K562 (cell line): ENCODE measurements at regions not wholly inside any gene's neighbourhood (a gene's known extent, or its start where the extent isn't known, plus 50 kb on each side); places are given as distances from the start of the nearest gene placed in this dataset.

Source experiments
- ATAC-seq: fragments of 200-7000 bp; cut with Tn5 transposase; 3 replicates; pipeline ENCODE4 v1.9.1; 2020; ENCODE audit warnings: moderate library complexity
- BruUV-seq: library from RNA; stranded (reverse); fragments of 400-500 nt; replicated peaks from 2 replicates; lab custom pipeline; 2021; lab: Mats Ljungman, UMichigan
- CTCF ChIA-PET: fragments of 300-600 bp; formaldehyde crosslinking; extraction: SDS; loops from one replicate; lab custom pipeline; 2021; ENCODE audit warnings: low intra/inter-chr PET ratio; lab: Yijun Ruan, JAX
- POLR2A ChIA-PET: fragments of 300-600, 350-650 bp; sonication (Branson Sonifier 250); formaldehyde crosslinking; extraction: SDS; loops from one replicate; lab custom pipeline; 2021; ENCODE audit warnings: antibody characterized with exemption, inconsistent platforms; lab: Yijun Ruan, JAX
- DNase-seq, 4 experiments: peaks; one replicate each; pipeline versions ENCODE4 v3.0.0 to v3.0.0-alpha.2; 2011 to 2018; ENCODE audit warnings: low spot score in 3 of 4, mixed read lengths in 3 of 4; ENCODE audit errors: extremely low read depth in 1 of 4
- FAIRE-seq: peaks from 2 replicates; lab custom pipeline; 2011; peaks lifted over from hg19 to GRCh38; lab: Jason Lieb, UNC
- H2AFZ ChIP-seq: 2 replicates; pipeline ENCODE4 v1.6.0; 2011; ENCODE audit warnings: low read depth, low read length, control low read depth, inconsistent platforms
- H3K27ac ChIP-seq: fragments of 200-600 bp; 3 replicates; pipeline ENCODE4 v1.8.0; 2011; ENCODE audit warnings: low read depth, mild to moderate bottlenecking, control low read depth, inconsistent platforms, low read length, moderate library complexity, mixed read lengths; ENCODE audit errors: extremely low read depth
- H3K27me3 ChIP-seq, 2 experiments: fragments of 300-600 bp in 1 of 2; 2 replicates in 1 of 2; 3 replicates in 1 of 2; pipeline versions ENCODE4 v1.6.0 to v1.8.0; 2011; ENCODE audit warnings: inconsistent platforms in 2 of 2, low read length in 2 of 2, mild to moderate bottlenecking in 1 of 2, mixed read lengths in 1 of 2, moderate library complexity in 1 of 2; ENCODE audit not compliant: control insufficient read depth in 2 of 2, insufficient read depth in 2 of 2
- H3K36me3 ChIP-seq: fragments of 300-600 bp; 3 replicates; pipeline ENCODE4 v1.8.0; 2011; ENCODE audit warnings: mild to moderate bottlenecking, low read length, inconsistent platforms; ENCODE audit not compliant: control insufficient read depth, insufficient read depth
- H3K4me1 ChIP-seq, 2 experiments: fragments of 200-600 bp in 1 of 2; replicated peaks in 1 of 2; 2 replicates in 1 of 2; 3 replicates in 1 of 2; pipeline versions ENCODE4 v1.5.1 to v1.8.0; 2011; ENCODE audit warnings: inconsistent platforms in 2 of 2, low read length in 2 of 2, mild to moderate bottlenecking in 1 of 2, mixed read lengths in 1 of 2, moderate library complexity in 1 of 2; ENCODE audit not compliant: control insufficient read depth in 2 of 2, insufficient read depth in 2 of 2
- H3K4me2 ChIP-seq: 2 replicates; pipeline ENCODE4 v1.6.1; 2011; ENCODE audit warnings: low read length, control low read depth, inconsistent platforms, mixed read lengths; ENCODE audit not compliant: insufficient read depth
- H3K4me3 ChIP-seq: fragments of 200-600 bp; sonication (generic), shearing (Covaris generic); 2 replicates; pipeline ENCODE4 v1.5.1; 2016; ENCODE audit warnings: control low read depth, inconsistent platforms
- H3K79me2 ChIP-seq: fragments of 200-600 bp; 3 replicates; pipeline ENCODE4 v1.8.0; 2011; ENCODE audit warnings: low read length, inconsistent platforms; ENCODE audit not compliant: control insufficient read depth, insufficient read depth
- H3K9ac ChIP-seq, 2 experiments: 2 replicates each; pipeline versions ENCODE4 v1.6.0 to v1.6.1; 2011; ENCODE audit warnings: low read depth in 2 of 2, low read length in 2 of 2, control low read depth in 1 of 2, inconsistent platforms in 1 of 2, mild to moderate bottlenecking in 1 of 2, mixed read lengths in 1 of 2; ENCODE audit not compliant: insufficient read depth in 1 of 2
- H3K9me1 ChIP-seq: one replicate; pipeline ENCODE4 v1.6.0; 2011; ENCODE audit warnings: inconsistent platforms, mild to moderate bottlenecking, low read length, moderate library complexity; ENCODE audit not compliant: control insufficient read depth, insufficient read depth
- H3K9me3 ChIP-seq: replicated peaks from 2 replicates; pipeline ENCODE4 v1.5.1; 2011; ENCODE audit warnings: low read depth, low read length, inconsistent platforms; ENCODE audit not compliant: control insufficient read depth, insufficient read depth
- H4K20me1 ChIP-seq: replicated peaks from 2 replicates; pipeline ENCODE4 v1.6.1; 2011; ENCODE audit warnings: low read length, inconsistent platforms, mixed read lengths; ENCODE audit not compliant: control insufficient read depth, insufficient read depth
- CEBPG ChIP-seq, 3 experiments: fragments of 200-800 bp in 1 of 3; sonication (Bioruptor generic) in 1 of 3; sonication (generic) in 1 of 3; formaldehyde crosslinking in 1 of 3; IDR thresholded peaks in 2 of 3; conservative IDR thresholded peaks in 1 of 3; 2 replicates each; pipeline versions ENCODE4 v1.6.1 to v1.8.0; 2016 to 2022; ENCODE audit warnings: missing compliant biosample characterization in 2 of 3, missing genetic modification characterization in 2 of 3, mild to moderate bottlenecking in 1 of 3, missing genetic modification reagents in 1 of 3
- MCM7 ChIP-seq, 2 experiments: fragments of 450-650 bp; IDR thresholded peaks; 2 replicates each; pipeline ENCODE4 v1.6.1; 2016 to 2018
- MGA ChIP-seq: fragments of 450-650 bp; IDR thresholded peaks from 2 replicates; pipeline ENCODE4 v1.6.1; 2016; ENCODE audit warnings: mild to moderate bottlenecking, moderate library complexity
- NR2C2 ChIP-seq, 2 experiments: fragments of 200-800 bp in 1 of 2; sonication (Bioruptor generic) in 1 of 2; sonication (generic) in 1 of 2; formaldehyde crosslinking in 1 of 2; IDR thresholded peaks; 2 replicates each; pipeline versions ENCODE4 v1.6.1 to v1.8.0; 2016 to 2022; ENCODE audit warnings: mild to moderate bottlenecking in 1 of 2, missing compliant biosample characterization in 1 of 2, missing genetic modification characterization in 1 of 2, missing genetic modification reagents in 1 of 2
- PBX2 ChIP-seq, 2 experiments: IDR thresholded peaks in 1 of 2; conservative IDR thresholded peaks in 1 of 2; 2 replicates each; pipeline ENCODE4 v1.6.1; 2016; ENCODE audit warnings: low read depth in 2 of 2, mild to moderate bottlenecking in 1 of 2, missing compliant biosample characterization in 1 of 2, missing genetic modification characterization in 1 of 2, moderate library complexity in 1 of 2
- PHB2 ChIP-seq: fragments of 450-650 bp; IDR thresholded peaks from 2 replicates; pipeline ENCODE4 v1.6.1; 2017; ENCODE audit warnings: low read depth
- WGBS: fragments of 100-300 bp; shearing (Covaris generic); methylation state at CpG from one replicate; pipeline ENCODE4 v1.1.6; 2016; ENCODE audit warnings: low coverage, mixed read lengths; ENCODE audit not compliant: insufficient coverage; ENCODE audit errors: missing lambda C conversion rate; 5-methylcytosine and 5-hydroxymethylcytosine counted together
- in situ Hi-C: fragments of 300-500 bp; cut with MboI; formaldehyde crosslinking; loops from 4 replicates; pipeline ENCODE4 v1.15.0; 2018; ENCODE audit warnings: inconsistent platforms, mixed read lengths
- intact Hi-C: fragments of 100-400 bp; cut with micrococcal nuclease; formaldehyde crosslinking; loops from 2 replicates; pipeline ENCODE4 v1.14.2; 2022

- TF ChIP-seq PBX2 (CRISPR knock-in tag; IDR thresholded peaks at IDR 0.05; ENCODE audit: low read depth) (no peak), PBX2 (tag; conservative IDR thresholded peaks at IDR 0.05; ENCODE audit: low read depth) (no peak), MCM7 (IDR thresholded peaks at IDR 0.05) (no peak), CEBPG (CRISPR knock-in tag; IDR thresholded peaks at IDR 0.05) (no peak), CEBPG (tag; conservative IDR thresholded peaks at IDR 0.05 in 1 of 2, IDR thresholded peaks at IDR 0.05 in 1 of 2) (no peak)
Measured at GRCh38 chr16:80142940-80143339, 397.9 kb upstream of the DYNLRB2 start (continued).

GRCh38 chr16:80142281-80142680 lies 398.5 kb upstream of the DYNLRB2 start:
- no peak overlapping the region for H3K4me2 ChIP-seq
- BruUV-seq: no TSS peak
- H3K4me3 ChIP-seq: no peak overlapping the region
- no peaks in the 10 kb centered on the region for H3K79me2 ChIP-seq
- H3K4me1 ChIP-seq: no peaks in the 10 kb centered on the region
- ChIA-PET POLR2A (no interaction called here), CTCF (no interaction called here)
- H2AFZ ChIP-seq: no peak overlapping the region
- peaks cover 0 to 7% of the 10 kb centered on the region in 2 experiments; a peak in 1 of 5 replicates for H3K27me3 ChIP-seq
- H3K9ac ChIP-seq: no peak overlapping the region
- H4K20me1 ChIP-seq: no peaks in the 10 kb centered on the region
- no peak overlapping the region for H3K27ac ChIP-seq
- H3K9me1 ChIP-seq: no peaks in the 10 kb centered on the region
- H3K36me3 ChIP-seq: no peaks in the 10 kb centered on the region
- ATAC-seq: no peak
- intact Hi-C loops: no loop called here
- 0% methylated on average over 6 of the region's 6 CpGs for WGBS
- FAIRE-seq: no peak
- in situ Hi-C loops: no loop called here
- DNase-seq: no peak
- no peaks in the 10 kb centered on the region for H3K9me3 ChIP-seq
- TF ChIP-seq NR2C2 (CRISPR knock-in tag; IDR thresholded peaks at IDR 0.05) (no peak), NR2C2 (tag; IDR thresholded peaks at IDR 0.05) (no peak), PHB2 (no peak), MGA (no peak)
